Testis (tissue), 2 donors: ENCODE measurements at regions not wholly inside any gene's neighbourhood (a gene's known extent, or its start where the extent isn't known, plus 50 kb on each side); places are given as distances from the start of the nearest gene placed in this dataset.
"Not testable (repeated sequence)": the region's sequence is repeated elsewhere in the genome, so short reads cannot be mapped to it uniquely, and the experiment has no call there.

ENCODE experiments used
- DNase-seq: peaks from one replicate; pipeline ENCODE4 v3.0.0-alpha.2; 2019
- H3K27ac ChIP-seq, 2 donors: fragments of 200-600 bp; sonication (generic); one replicate each; pipeline ENCODE4 v1.5.1; 2019
- H3K27me3 ChIP-seq: fragments of 200-600 bp; sonication (generic); one replicate; pipeline ENCODE4 v1.5.1; 2019
- H3K36me3 ChIP-seq: fragments of 200-600 bp; sonication (generic); one replicate; pipeline ENCODE4 v1.5.1; 2017; ENCODE audit warnings: low read depth; ENCODE audit errors: missing control alignments
- H3K4me1 ChIP-seq: fragments of 200-600 bp; sonication (generic); one replicate; pipeline ENCODE4 v1.5.1; 2019
- H3K4me3 ChIP-seq, 2 donors: fragments of 200-600 bp; sonication (generic); one replicate each; pipeline ENCODE4 v1.5.1; 2017 to 2019
- H3K9me3 ChIP-seq: fragments of 200-600 bp; sonication (generic); one replicate; pipeline ENCODE4 v1.5.1; 2017
- CTCF ChIP-seq, 3 experiments: fragments of 450-650 bp in 2 of 3; fragments of 200-600 bp in 1 of 3; sonication (generic) in 1 of 3; IDR thresholded peaks; one replicate each; pipeline ENCODE4 v1.5.1; 2016 to 2019; ENCODE audit warnings: antibody characterized with exemption in 3 of 3, mild to moderate bottlenecking in 2 of 3, moderate library complexity in 1 of 3
- POLR2A ChIP-seq: fragments of 450-650 bp; IDR thresholded peaks from one replicate; pipeline ENCODE4 v1.6.1; 2017; ENCODE audit warnings: antibody characterized with exemption, mild to moderate bottlenecking, moderate library complexity
- WGBS, 2 donors: methylation state at CpG; one replicate each; pipeline ENCODE4 v1.1.5; 2018; 5-methylcytosine and 5-hydroxymethylcytosine counted together
- intact Hi-C: fragments of 100-400 bp; cut with DNase I; formaldehyde crosslinking; loops from one replicate; pipeline ENCODE4 v1.15.1; 2023; ENCODE audit warnings: low total_unique reads

DNA sequence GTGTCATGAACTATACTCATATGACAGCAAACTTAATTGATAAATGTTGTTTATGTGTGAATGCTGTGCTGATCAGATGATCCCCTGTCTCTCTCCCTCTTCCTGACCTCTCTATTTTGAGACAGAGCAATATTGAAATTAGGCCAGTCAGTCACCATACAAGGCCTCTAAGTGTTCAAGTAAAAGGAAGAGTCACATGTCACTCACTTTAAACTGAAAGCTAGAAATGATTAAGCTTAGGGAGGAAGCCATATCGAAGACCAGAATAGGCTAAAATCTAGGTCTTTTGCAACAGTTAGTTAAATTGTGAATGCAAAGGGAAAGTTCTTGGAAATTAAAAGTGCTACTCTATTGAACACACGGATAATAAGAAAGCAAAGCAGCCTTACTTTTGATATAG, 498.6 kb downstream of the ZPLD1 start:
- no peaks in the 10 kb centered on the region for H3K4me1 ChIP-seq
- DNase-seq: no peak
- 81 to 89% methylated on average over 2 of the region's 2 CpGs for WGBS, 2 donors
- intact Hi-C loops: no loop called here
- H3K27ac ChIP-seq: no peak overlapping the region
- TF ChIP-seq POLR2A: no peak
- no peak for TF ChIP-seq CTCF (IDR thresholded peaks at IDR 0.05)
- no peak overlapping the region for H3K4me3 ChIP-seq
- no peaks in the 10 kb centered on the region for H3K9me3 ChIP-seq
- H3K27me3 ChIP-seq: no peaks in the 10 kb centered on the region
- H3K36me3 ChIP-seq: no peaks in the 10 kb centered on the region

DNA sequence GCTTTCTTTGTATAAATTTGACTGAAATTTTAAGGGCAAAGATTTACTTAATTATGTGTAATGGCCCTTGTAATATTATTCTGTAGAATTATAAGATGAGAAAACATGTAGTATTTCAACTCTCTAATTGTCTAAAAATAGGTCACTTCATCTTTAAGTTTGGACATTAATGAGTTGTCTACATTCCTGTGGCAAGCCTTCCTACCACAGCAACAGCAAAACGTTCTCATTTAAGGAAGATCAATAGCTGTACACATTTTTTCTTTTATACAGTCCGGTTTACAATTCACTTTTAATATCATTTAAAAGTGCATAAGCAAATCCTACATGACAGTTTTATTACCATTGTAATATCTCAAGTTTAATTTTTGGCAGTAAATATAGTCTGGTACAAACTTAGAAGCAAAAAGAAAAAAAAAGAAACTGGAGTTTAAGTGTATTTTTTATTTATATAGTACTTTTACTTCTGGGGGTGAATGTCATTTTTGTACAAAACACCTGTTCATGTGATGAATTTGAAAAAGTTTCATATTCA, 501.8 kb downstream of the ZPLD1 start:
- 29 to 41% methylated on average over 2 of the region's 2 CpGs for WGBS, 2 donors
- H3K4me1 ChIP-seq: no peaks in the 10 kb centered on the region
- H3K4me3 ChIP-seq: no peak overlapping the region
- no peak overlapping the region for H3K27ac ChIP-seq
- H3K36me3 ChIP-seq: no peaks in the 10 kb centered on the region
- H3K27me3 ChIP-seq: no peaks in the 10 kb centered on the region
- no peak for DNase-seq
- intact Hi-C loops: no loop called here
- TF ChIP-seq POLR2A (no peak), CTCF (IDR thresholded peaks at IDR 0.05) (no peak)
- no peaks in the 10 kb centered on the region for H3K9me3 ChIP-seq

DNA sequence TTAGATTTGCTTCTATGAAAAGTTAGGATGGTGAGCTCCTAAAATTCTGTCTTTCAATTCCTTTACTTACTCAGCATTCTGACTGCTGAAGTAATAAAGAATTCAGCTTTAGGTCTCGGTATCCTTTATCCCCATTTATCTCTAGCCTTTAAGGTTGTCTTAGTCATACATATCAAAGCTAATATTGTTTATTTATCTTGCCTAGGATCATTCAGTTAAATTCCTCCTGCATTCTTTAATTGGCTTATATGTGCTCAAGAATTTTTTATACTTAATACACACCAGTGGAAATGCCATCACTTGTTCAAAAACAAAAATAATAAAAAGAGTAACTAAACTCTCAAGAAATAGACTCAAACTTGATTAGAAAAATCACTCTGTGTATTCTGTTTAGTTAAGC, 507.0 kb downstream of the ZPLD1 start:
- DNase-seq: no peak
- no peaks in the 10 kb centered on the region for H3K36me3 ChIP-seq
- H3K27ac ChIP-seq: no peak overlapping the region
- H3K4me3 ChIP-seq: no peak overlapping the region
- intact Hi-C loops: no loop called here
- H3K27me3 ChIP-seq: no peaks in the 10 kb centered on the region
- no peak for TF ChIP-seq POLR2A
- TF ChIP-seq CTCF (IDR thresholded peaks at IDR 0.05): no peak
- 71 to 76% methylated on average over 1 of the region's 1 CpG for WGBS, 2 donors
- H3K9me3 ChIP-seq: no peaks in the 10 kb centered on the region
- no peaks in the 10 kb centered on the region for H3K4me1 ChIP-seq

GRCh38 chr3:102946445-102946844, 511.6 kb downstream of the ZPLD1 start:
- H3K4me1 ChIP-seq, H3K4me3 ChIP-seq, H3K36me3 ChIP-seq, intact Hi-C loops, H3K9me3 ChIP-seq, H3K27ac ChIP-seq, DNase-seq, H3K27me3 ChIP-seq: not testable (repeated sequence)
- WGBS, 2 donors: 77 to 85% methylated on average over 10 of the region's 10 CpGs

DNA sequence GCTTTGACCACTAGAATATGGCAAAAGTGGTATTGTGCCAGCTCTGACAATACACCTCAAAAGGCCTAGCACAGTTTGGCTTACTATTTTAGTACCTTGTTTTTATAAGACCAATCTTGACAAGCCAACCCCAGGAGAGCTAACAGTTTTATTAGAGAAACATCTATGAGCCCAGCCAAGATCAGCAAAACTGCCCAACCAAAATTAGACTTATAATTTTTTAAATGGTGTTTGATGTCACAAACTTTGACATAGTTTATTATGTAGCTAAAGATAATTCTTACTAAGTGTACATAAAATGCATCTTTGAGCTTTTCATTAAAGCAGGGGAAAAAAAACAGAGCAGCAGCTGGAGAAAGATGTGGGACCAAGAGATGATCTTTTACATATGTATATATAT, 537.5 kb downstream of the ZPLD1 start:
- no peak overlapping the region for H3K27ac ChIP-seq

More for the DNA sequence above, 537.5 kb downstream of the ZPLD1 start:
- TF ChIP-seq POLR2A (no peak), CTCF (IDR thresholded peaks at IDR 0.05) (no peak)
- Histone ChIP-seq H3K27me3 (no peaks in the 10 kb centered on the region), H3K9me3 (no peaks in the 10 kb centered on the region), H3K4me3 (no peak overlapping the region), H3K36me3 (no peaks in the 10 kb centered on the region), H3K4me1 (no peaks in the 10 kb centered on the region)
- DNase-seq: no peak
- intact Hi-C loops: no loop called here
